GM23338 (cell line): ENCODE measurements at regions not wholly inside any gene's neighbourhood (a gene's known extent, or its start where the extent isn't known, plus 50 kb on each side); places are given as distances from the start of the nearest gene placed in this dataset.

Experiments
- ATAC-seq: fragments of 200-7000 bp; cut with Tn5 transposase; 3 replicates; pipeline ENCODE4 v1.9.1; 2020
- DNase-seq: peaks from one replicate; pipeline ENCODE4 v3.0.0-alpha.2; 2015; ENCODE audit warnings: low spot score
- H2AFZ ChIP-seq: fragments of 200-600 bp; sonication (generic); 2 replicates; pipeline ENCODE4 v1.8.0; 2016; ENCODE audit warnings: antibody characterized with exemption, mild to moderate bottlenecking, moderate library complexity
- H3F3A ChIP-seq: fragments of 200-600 bp; sonication (generic); replicated peaks from 2 replicates; pipeline ENCODE4 v1.8.0; 2017; ENCODE audit warnings: antibody characterized with exemption, mixed run types, low read depth
- H3K27ac ChIP-seq: fragments of 200-600 bp; sonication (generic); 2 replicates; pipeline ENCODE4 v1.6.1; 2016; ENCODE audit warnings: low read depth
- H3K27me3 ChIP-seq: fragments of 200-600 bp; sonication (generic); 2 replicates; pipeline ENCODE4 v1.8.0; 2016; ENCODE audit warnings: mild to moderate bottlenecking, mixed run types, moderate library complexity; ENCODE audit not compliant: insufficient read depth
- H3K36me3 ChIP-seq: fragments of 200-600 bp; sonication (generic); 2 replicates; pipeline ENCODE4 v1.8.0; 2016; ENCODE audit warnings: mild to moderate bottlenecking; ENCODE audit not compliant: insufficient read depth
- H3K4me1 ChIP-seq: fragments of 200-600 bp; sonication (generic); 2 replicates; pipeline ENCODE4 v1.8.0; 2016; ENCODE audit warnings: mild to moderate bottlenecking, moderate library complexity; ENCODE audit not compliant: insufficient read depth
- H3K4me2 ChIP-seq: fragments of 200-600 bp; sonication (generic); 2 replicates; pipeline ENCODE4 v1.7.1; 2017; ENCODE audit warnings: mixed run types
- H3K4me3 ChIP-seq: fragments of 200-600 bp; sonication (generic); 2 replicates; pipeline ENCODE4 v1.6.1; 2016; ENCODE audit warnings: mixed run types
- H3K79me2 ChIP-seq: fragments of 200-600 bp; sonication (generic); replicated peaks from 2 replicates; pipeline ENCODE4 v1.8.0; 2017; ENCODE audit warnings: mild to moderate bottlenecking; ENCODE audit not compliant: insufficient read depth
- H3K9me2 ChIP-seq: fragments of 200-600 bp; sonication (generic); 2 replicates; pipeline ENCODE4 v1.8.0; 2017; ENCODE audit not compliant: insufficient read depth
- H4K20me1 ChIP-seq: fragments of 200-600 bp; sonication (generic); replicated peaks from 2 replicates; pipeline ENCODE4 v1.8.0; 2017; ENCODE audit warnings: mild to moderate bottlenecking; ENCODE audit not compliant: insufficient read depth
- H3K27ac Mint-ChIP-seq: 2 replicates; pipeline ENCODE4 v1.8.0; 2020; ENCODE audit warnings: inconsistent platforms, mild to moderate bottlenecking, moderate library complexity, mixed read lengths
- H3K27me3 Mint-ChIP-seq: 3 replicates; pipeline ENCODE4 v1.8.0; 2022; ENCODE audit warnings: low read depth, mild to moderate bottlenecking, moderate library complexity, mixed read lengths, inconsistent platforms; ENCODE audit not compliant: insufficient read depth, poor library complexity
- H3K36me3 Mint-ChIP-seq: 3 replicates; pipeline ENCODE4 v1.8.0; 2021; ENCODE audit warnings: low read depth, mild to moderate bottlenecking, inconsistent platforms, moderate library complexity, mixed read lengths
- H3K4me1 Mint-ChIP-seq: 3 replicates; pipeline ENCODE4 v1.8.0; 2020; ENCODE audit warnings: mild to moderate bottlenecking, inconsistent platforms, mixed read lengths
- H3K4me3 Mint-ChIP-seq: 3 replicates; pipeline ENCODE4 v1.8.0; 2021; ENCODE audit warnings: moderate library complexity, mild to moderate bottlenecking, inconsistent platforms, mixed read lengths
- H3K9me3 Mint-ChIP-seq: 3 replicates; pipeline ENCODE4 v1.8.0; 2020; ENCODE audit warnings: moderate library complexity, mild to moderate bottlenecking, inconsistent platforms, mixed read lengths
- CREB1 ChIP-seq: fragments of 250-450 bp; sonication (Bioruptor Pico); IDR thresholded peaks from 2 replicates; pipeline ENCODE4 v1.5.0; 2020; ENCODE audit warnings: low read depth, mild to moderate bottlenecking, moderate library complexity
- CTCF ChIP-seq, 2 experiments: fragments of 200-600 bp in 1 of 2; sonication (generic) in 1 of 2; conservative IDR thresholded peaks; 2 replicates each; pipeline versions ENCODE4 v1.5.1 to v1.6.1; 2016 to 2017; ENCODE audit warnings: antibody characterized with exemption in 2 of 2, low read depth in 2 of 2, mild to moderate bottlenecking in 2 of 2, moderate library complexity in 1 of 2
- ETS1 ChIP-seq: IDR thresholded peaks from 2 replicates; pipeline ENCODE4 v1.6.1; 2016; ENCODE audit warnings: antibody characterized with exemption
- EZH2 ChIP-seq: fragments of 200-600 bp; sonication (generic); IDR thresholded peaks from one replicate; pipeline ENCODE4 v1.8.0; 2017; ENCODE audit warnings: antibody characterized with exemption, mild to moderate bottlenecking, low read depth; ENCODE audit not compliant: unreplicated experiment
- EZH2phosphoT487 ChIP-seq: fragments of 200-600 bp; sonication (generic); IDR thresholded peaks from one replicate; pipeline ENCODE4 v1.8.1; 2018; ENCODE audit warnings: antibody characterized with exemption; ENCODE audit not compliant: unreplicated experiment
- JUNB ChIP-seq: IDR thresholded peaks from one replicate; pipeline ENCODE4 v1.6.1; 2016; ENCODE audit warnings: antibody characterized with exemption; ENCODE audit not compliant: unreplicated experiment
- NANOG ChIP-seq: IDR thresholded peaks from 2 replicates; pipeline ENCODE4 v1.6.1; 2016; ENCODE audit warnings: antibody characterized with exemption, borderline replicate concordance
- POLR2AphosphoS5 ChIP-seq: IDR thresholded peaks from 2 replicates; pipeline ENCODE4 v1.6.1; 2016; ENCODE audit warnings: antibody characterized with exemption, low read depth
- REST ChIP-seq: IDR thresholded peaks from one replicate; pipeline ENCODE4 v1.6.1; 2018; ENCODE audit warnings: antibody characterized with exemption; ENCODE audit not compliant: unreplicated experiment
- STAT1 ChIP-seq: IDR thresholded peaks from one replicate; pipeline ENCODE4 v1.6.1; 2016; ENCODE audit warnings: antibody characterized with exemption; ENCODE audit not compliant: unreplicated experiment
- ZNF114 ChIP-seq: fragments of 250-450 bp; sonication (Bioruptor Pico); IDR thresholded peaks from 2 replicates; pipeline ENCODE4 v1.5.0; 2020; ENCODE audit warnings: mild to moderate bottlenecking, moderate library complexity
- ZNF331 ChIP-seq: fragments of 250-450 bp; sonication (Bioruptor Pico); IDR thresholded peaks from 2 replicates; pipeline ENCODE4 v1.5.0; 2020; ENCODE audit warnings: low read depth, mild to moderate bottlenecking, moderate library complexity
- ZNF462 ChIP-seq: fragments of 250-450 bp; sonication (Bioruptor Pico); IDR thresholded peaks from 2 replicates; pipeline ENCODE4 v1.5.0; 2020; ENCODE audit warnings: mild to moderate bottlenecking, moderate library complexity

- peak; percentile 47 for ATAC-seq
- peak overlapping the region; percentile 39 for H3K4me2 ChIP-seq
- peak overlapping the region; percentile 89 for H3K27ac Mint-ChIP-seq
Observed at GRCh38 chr1:87428367-87428766, 99.7 kb downstream of the LMO4 start.

More at GRCh38 chr1:87428367-87428766, 99.7 kb downstream of the LMO4 start:
- peaks cover 27% of the 10 kb centered on the region for H3K4me1 Mint-ChIP-seq
- Histone ChIP-seq H2AFZ (no peak overlapping the region), H3F3A (no peaks in the 10 kb centered on the region), H3K27ac (peak overlapping the region; percentile 70), H3K79me2 (no peaks in the 10 kb centered on the region), H3K36me3 (no peaks in the 10 kb centered on the region), H3K4me1 (peaks cover 26% of the 10 kb centered on the region), H3K9me2 (no peaks in the 10 kb centered on the region), H3K27me3 (no peaks in the 10 kb centered on the region), H4K20me1 (no peaks in the 10 kb centered on the region), H3K4me3 (no peak overlapping the region; the same call in 1 of the 2 replicates)
- H3K27me3 Mint-ChIP-seq = peaks cover 3% of the 10 kb centered on the region
- TF ChIP-seq NANOG (no peak), REST (no peak), STAT1 (no peak), POLR2AphosphoS5 (no peak), EZH2phosphoT487 (no peak), ZNF114 (CRISPR knock-in tag) (no peak), ZNF331 (CRISPR knock-in tag) (no peak), EZH2 (no peak), ZNF462 (CRISPR knock-in tag) (no peak), JUNB (no peak), ETS1 (no peak), CTCF (conservative IDR thresholded peaks at IDR 0.05; ENCODE audit: low read depth in 2 of 2) (no peak), CREB1 (CRISPR knock-in tag) (no peak)
- peaks cover 6% of the 10 kb centered on the region; the same call in 1 of the 3 replicates for H3K36me3 Mint-ChIP-seq
- H3K9me3 Mint-ChIP-seq = no peaks in the 10 kb centered on the region
- H3K4me3 Mint-ChIP-seq = peak overlapping the region; percentile 24
- DNase-seq = peak; percentile 40
